Activated CD4-positive, alpha-beta memory T cell treated with anti-CD3 and anti-CD28 coated beads for 36 hours (primary cell): ENCODE measurements at regions not wholly inside any gene's neighbourhood (a gene's known extent, or its start where the extent isn't known, plus 50 kb on each side); places are given as distances from the start of the nearest gene placed in this dataset.
A peak's percentile ranks its signal among the peaks of the same experiment; 100 is the strongest.

Experiments used
- CTCF ChIA-PET: fragments of 350-600 bp; sonication (Branson Sonifier 250); formaldehyde crosslinking; loops from one replicate; lab custom pipeline; 2021; ENCODE audit warnings: antibody characterized with exemption, inconsistent platforms; lab: Charles Lee
- POLR2A ChIA-PET: fragments of 350-600 bp; sonication (Branson Sonifier 250); formaldehyde crosslinking; loops from one replicate; lab custom pipeline; 2021; ENCODE audit warnings: antibody characterized with exemption; lab: Charles Lee
- DNase-seq: peaks from one replicate; pipeline ENCODE4 v3.0.0-alpha.2; 2020
- H3K27ac Mint-ChIP-seq: one replicate; pipeline ENCODE4 v1.8.0; 2021; ENCODE audit warnings: mixed read lengths
- H3K27me3 Mint-ChIP-seq: one replicate; pipeline ENCODE4 v1.8.0; 2021; ENCODE audit warnings: mixed read lengths
- H3K36me3 Mint-ChIP-seq: one replicate; pipeline ENCODE4 v1.8.0; 2021; ENCODE audit warnings: mixed read lengths
- H3K4me1 Mint-ChIP-seq: one replicate; pipeline ENCODE4 v1.8.0; 2021; ENCODE audit warnings: low read depth, mixed read lengths
- H3K4me3 Mint-ChIP-seq: one replicate; pipeline ENCODE4 v1.8.0; 2021; ENCODE audit warnings: mild to moderate bottlenecking, mixed read lengths
- H3K9me3 Mint-ChIP-seq: one replicate; pipeline ENCODE4 v1.8.0; 2021; ENCODE audit warnings: mixed read lengths
- intact Hi-C: fragments of 100-400 bp; cut with micrococcal nuclease; formaldehyde crosslinking; loops from one replicate; pipeline ENCODE4 v1.15.1; 2023

DNA sequence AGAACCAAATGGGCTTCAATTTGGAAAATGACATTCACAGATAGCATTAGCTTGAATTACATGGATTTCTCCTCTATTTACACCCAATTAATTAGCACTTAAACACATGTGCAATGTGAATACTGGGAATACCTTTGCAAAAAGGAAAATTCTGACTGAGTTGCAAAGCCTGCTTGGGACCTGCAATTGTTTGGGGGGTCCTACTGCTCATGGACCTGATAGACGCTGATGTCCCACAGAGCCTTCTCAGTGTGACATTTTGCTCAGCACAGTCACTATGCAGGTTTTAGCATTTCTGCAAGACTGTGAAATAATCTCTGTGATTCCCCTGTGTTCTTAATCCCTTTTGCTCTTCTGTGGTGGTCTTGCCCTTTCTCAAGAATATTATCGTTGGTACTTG lies 101.2 kb upstream of the PGRMC2 start:
- intact Hi-C loops: no loop called here
- H3K4me3 Mint-ChIP-seq: no peak overlapping the region
- no peaks in the 10 kb centered on the region for H3K27me3 Mint-ChIP-seq
- no peak overlapping the region for H3K27ac Mint-ChIP-seq
- DNase-seq: no peak
- ChIA-PET POLR2A (no interaction called here), CTCF (no interaction called here)
- H3K9me3 Mint-ChIP-seq: no peaks in the 10 kb centered on the region
- no peaks in the 10 kb centered on the region for H3K4me1 Mint-ChIP-seq
- no peaks in the 10 kb centered on the region for H3K36me3 Mint-ChIP-seq

DNA sequence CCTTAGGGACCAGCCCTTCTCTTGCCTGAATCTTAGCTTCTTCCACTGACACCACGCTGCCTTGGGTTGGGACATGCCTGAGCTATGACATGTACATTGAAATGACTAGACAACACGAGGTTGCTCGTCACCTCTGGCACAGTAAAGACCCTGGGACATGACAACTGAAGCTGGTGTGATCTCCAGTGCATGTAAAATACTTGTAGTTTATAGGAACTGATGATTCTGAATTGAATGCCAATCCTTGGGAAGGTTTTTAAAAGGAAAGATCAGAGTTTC lies 100.7 kb upstream of the PGRMC2 start:
- CTCF ChIA-PET: no interaction called here
- no peaks in the 10 kb centered on the region for H3K27me3 Mint-ChIP-seq

DNA sequence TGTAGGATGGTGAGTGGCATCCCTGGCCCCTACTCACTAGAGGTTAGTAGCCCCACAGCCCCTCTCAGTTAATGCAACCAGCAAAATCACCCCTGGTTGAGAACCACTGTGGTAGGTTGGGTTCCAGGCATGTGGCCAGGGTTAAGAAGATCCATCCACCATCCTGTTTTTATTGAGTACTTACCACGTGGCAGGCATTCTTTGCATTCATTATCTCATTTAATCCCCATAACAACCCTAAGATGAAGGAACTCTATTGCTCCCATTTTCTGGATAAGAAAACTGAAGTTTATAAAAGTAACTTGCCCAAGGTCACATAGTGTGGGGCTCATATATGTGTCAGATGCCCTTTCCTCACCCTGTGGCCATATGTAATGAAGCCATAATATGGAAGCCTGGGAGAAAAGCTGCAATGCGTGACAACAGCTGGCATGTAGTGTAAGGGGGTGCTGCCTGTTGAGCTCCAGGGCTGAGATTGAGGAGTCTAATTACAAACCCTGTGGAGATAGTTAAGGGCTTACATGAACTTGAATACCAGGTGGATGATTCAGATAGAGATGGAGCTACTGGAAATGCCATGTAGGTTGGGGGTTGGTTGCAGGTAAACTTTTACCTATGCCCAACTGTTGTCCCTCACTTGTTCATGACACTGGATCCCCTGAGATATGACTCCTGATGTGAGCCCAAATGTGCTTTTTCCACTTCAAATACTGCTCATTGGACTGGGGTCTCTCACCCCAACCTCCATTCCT lies 100.2 kb upstream of the PGRMC2 start:
- Mint-ChIP-seq H3K27ac (no peak overlapping the region), H3K27me3 (no peaks in the 10 kb centered on the region), H3K36me3 (no peaks in the 10 kb centered on the region), H3K4me3 (no peak overlapping the region), H3K4me1 (no peaks in the 10 kb centered on the region), H3K9me3 (no peaks in the 10 kb centered on the region)
- no peak for DNase-seq
- ChIA-PET CTCF (no interaction called here), POLR2A (no interaction called here)
- intact Hi-C loops: no loop called here

More for the DNA sequence above, 100.7 kb upstream of the PGRMC2 start:
- H3K4me3 Mint-ChIP-seq: no peak overlapping the region
- no peaks in the 10 kb centered on the region for H3K9me3 Mint-ChIP-seq
- POLR2A ChIA-PET: no interaction called here
- H3K4me1 Mint-ChIP-seq: no peaks in the 10 kb centered on the region
- no peaks in the 10 kb centered on the region for H3K36me3 Mint-ChIP-seq
- H3K27ac Mint-ChIP-seq: no peak overlapping the region
- intact Hi-C loops: no loop called here
- no peak for DNase-seq

DNA sequence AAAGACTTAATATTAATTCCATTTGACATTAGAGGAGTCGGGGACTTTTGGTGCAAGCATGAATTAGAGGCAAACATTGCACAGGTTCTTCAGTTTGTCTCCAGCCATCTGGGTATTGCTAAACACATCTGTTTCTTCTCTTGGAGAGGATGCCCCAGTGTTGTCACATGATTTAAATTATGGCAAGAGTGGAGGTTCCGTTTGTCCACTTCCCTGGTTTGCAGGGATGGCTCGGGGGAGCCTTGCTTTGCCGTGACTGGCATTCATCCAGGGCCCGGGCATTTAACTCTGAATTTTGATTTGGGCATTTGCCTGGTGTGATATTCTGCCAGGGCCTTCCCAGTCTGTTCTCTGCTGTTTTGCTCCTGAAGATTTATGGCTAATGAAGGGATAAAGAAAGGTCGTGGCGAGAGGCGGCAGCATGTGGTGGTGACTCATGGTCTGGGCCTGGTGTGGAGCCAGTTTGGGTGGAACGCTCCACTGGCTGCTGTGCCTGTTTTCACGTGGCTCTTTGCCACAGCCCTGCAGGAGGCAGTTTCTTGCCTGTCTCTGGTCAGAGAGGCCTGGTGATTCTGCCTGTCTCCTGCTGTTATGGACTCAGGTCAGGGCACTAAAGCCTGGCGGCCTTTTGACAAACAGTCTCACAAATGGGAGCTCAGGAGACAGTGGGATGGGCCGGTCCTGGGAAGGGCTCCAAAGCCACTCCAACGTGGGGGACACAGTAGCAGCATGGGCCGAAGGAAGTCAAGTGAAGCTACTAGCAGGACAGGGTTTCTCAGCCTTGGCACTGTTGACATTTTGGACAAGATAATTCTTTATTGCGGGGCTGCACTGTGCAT lies 99.4 kb upstream of the PGRMC2 start:
- H3K4me1 Mint-ChIP-seq: no peaks in the 10 kb centered on the region
- no peak overlapping the region for H3K27ac Mint-ChIP-seq
- intact Hi-C loops: no loop called here
- H3K4me3 Mint-ChIP-seq: no peak overlapping the region
- H3K36me3 Mint-ChIP-seq: no peaks in the 10 kb centered on the region
- ChIA-PET CTCF (no interaction called here), POLR2A (no interaction called here)
- H3K27me3 Mint-ChIP-seq: no peaks in the 10 kb centered on the region
- DNase-seq: no peak
- H3K9me3 Mint-ChIP-seq: no peaks in the 10 kb centered on the region

DNA sequence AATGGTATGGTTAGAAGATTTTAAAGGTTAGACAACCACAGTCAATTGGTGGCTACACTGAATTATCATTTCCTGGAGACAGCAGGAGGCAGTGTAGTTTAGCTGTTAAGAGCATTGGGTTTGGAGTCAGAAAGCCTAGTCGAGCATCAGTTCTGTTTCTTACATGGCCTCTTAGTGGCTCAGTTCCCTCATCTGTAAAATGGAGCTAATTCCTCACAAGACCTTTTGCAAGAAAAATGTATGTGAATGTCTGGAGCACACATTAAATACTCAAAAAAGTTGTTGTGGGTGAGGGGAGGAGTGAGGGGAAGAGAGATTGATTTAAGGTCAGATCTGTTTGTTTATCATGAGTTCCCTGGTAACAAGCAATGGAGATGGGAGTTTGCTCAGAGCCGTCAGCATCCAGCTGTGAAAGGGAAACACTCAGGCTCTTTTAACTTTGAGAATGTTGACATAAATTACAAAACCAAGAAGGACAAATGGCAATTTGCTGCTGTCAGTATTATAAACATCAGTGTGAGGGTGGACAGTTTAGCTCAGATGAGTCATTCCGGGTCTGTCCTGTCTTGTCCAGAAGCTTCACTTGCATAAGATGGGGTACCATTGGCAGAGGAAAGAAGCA lies 98.2 kb upstream of the PGRMC2 start:
- POLR2A ChIA-PET: no interaction called here
- intact Hi-C loops: no loop called here
- no peaks in the 10 kb centered on the region for H3K4me1 Mint-ChIP-seq

DNA sequence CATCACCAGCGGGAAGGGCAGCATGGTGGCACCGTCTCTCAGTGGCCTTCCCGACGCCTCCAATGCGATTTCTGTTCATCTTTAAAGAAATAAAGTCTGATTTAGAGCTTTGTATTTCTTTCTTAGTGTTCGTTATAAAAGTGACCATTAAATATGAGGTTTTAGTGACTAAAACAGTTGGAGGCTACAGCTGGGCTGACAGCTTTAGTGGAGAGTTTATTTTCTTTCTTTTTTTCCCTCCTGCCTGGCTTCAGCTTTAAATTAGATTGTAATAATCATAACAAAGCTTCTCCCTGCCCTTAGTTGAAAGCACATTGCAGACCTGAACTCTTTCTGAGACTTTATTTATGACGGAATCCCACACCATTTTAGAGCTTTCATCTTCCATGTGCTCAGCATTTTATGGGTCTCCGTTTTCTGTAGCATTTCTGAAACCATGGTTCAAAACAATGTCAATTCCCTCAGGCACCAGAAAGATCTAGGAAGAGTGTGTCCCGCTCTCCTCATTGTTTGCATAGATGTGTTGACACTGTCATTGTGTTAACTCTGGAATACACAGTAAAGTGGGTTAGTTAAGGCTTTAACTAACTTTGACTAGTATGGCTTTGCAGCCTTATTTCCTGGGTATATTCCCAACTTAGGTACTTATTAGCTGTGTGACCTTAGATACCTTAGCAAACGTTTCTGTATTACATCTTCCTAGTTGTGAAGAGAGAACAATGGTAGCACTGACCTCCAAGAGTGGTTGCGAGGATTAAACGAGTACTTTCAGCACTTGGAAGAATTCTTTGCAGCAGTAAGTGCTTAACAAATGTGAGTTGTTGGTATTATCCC lies 97.4 kb upstream of the PGRMC2 start:
- no peaks in the 10 kb centered on the region for H3K9me3 Mint-ChIP-seq
- no peak overlapping the region for H3K4me3 Mint-ChIP-seq
- DNase-seq: no peak
- H3K27me3 Mint-ChIP-seq: no peaks in the 10 kb centered on the region
- POLR2A ChIA-PET: no interaction called here
- intact Hi-C loops: no loop called here
- H3K27ac Mint-ChIP-seq: no peak overlapping the region
- no peaks in the 10 kb centered on the region for H3K4me1 Mint-ChIP-seq
- no peaks in the 10 kb centered on the region for H3K36me3 Mint-ChIP-seq
- CTCF ChIA-PET: no interaction called here

More for the DNA sequence above, 98.2 kb upstream of the PGRMC2 start:
- Mint-ChIP-seq H3K27me3 (no peaks in the 10 kb centered on the region), H3K27ac (no peak overlapping the region), H3K4me3 (no peak overlapping the region), H3K9me3 (no peaks in the 10 kb centered on the region), H3K36me3 (no peaks in the 10 kb centered on the region)
- no peak for DNase-seq
- CTCF ChIA-PET: no interaction called here

DNA sequence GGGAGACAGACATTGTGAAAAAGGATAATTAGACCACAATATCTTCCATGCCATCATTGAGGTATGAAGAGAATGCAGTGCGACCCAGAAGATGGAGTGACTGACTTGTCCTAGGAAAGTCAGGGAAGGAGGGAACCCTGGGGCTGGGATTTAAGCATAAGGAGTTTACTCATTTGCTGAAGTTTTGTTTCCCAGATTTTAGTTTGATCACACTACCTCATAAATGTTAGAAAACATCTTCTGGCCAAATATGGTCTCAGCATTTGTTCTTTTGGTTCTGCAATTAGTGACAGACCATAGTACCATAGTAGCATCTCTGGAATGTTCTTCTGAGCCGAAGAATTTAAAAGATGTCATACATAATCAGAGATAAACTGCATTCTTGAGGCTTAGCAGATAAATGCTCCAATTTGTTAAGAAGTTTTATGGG lies 96.5 kb upstream of the PGRMC2 start:
- Mint-ChIP-seq H3K9me3 (no peaks in the 10 kb centered on the region), H3K4me1 (no peaks in the 10 kb centered on the region), H3K27ac (no peak overlapping the region), H3K36me3 (no peaks in the 10 kb centered on the region), H3K27me3 (no peaks in the 10 kb centered on the region), H3K4me3 (no peak overlapping the region)
- DNase-seq: no peak
- intact Hi-C loops: no loop called here
- ChIA-PET POLR2A (no interaction called here), CTCF (no interaction called here)

DNA sequence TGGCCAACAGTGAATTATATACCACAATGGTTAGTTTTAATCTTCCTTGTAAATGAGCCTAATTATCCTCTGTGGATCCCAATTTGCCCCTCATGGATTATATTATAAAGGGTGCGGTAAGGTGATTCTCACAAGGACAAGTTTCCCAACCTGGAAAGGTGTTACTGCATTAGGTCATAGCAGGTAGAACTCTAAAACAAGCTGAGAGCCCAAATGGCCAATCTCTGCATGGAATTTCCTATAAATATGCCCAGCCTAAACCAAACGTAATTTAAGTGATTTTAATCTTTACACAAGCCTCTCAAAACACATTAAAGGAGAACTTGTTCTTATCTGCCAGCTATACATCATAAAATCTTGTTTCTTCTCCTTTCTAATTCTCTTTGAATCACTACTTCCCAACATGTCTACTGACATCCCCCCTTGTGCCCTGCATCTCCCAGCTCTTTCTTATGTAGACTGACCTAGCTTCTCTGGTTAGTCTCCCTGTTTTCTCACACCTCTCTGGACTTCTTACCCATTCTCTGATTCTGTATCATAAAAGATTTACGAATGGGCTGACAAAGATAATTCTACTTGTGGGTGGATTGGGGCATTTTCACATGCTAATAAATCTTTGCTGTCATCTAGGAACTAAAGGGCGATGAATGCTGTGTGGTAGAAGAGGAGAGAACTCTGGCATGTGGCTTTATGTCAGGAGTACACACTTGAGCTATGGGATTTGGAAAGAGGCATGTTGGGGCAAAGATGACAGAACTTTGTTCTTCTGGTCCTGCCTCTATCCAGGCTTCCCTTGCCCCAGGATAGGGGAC lies 94.3 kb upstream of the PGRMC2 start:
- Mint-ChIP-seq H3K4me3 (no peak overlapping the region), H3K27ac (no peak overlapping the region), H3K27me3 (no peaks in the 10 kb centered on the region), H3K9me3 (peaks cover 7% of the 10 kb centered on the region), H3K4me1 (no peaks in the 10 kb centered on the region), H3K36me3 (peaks cover 4% of the 10 kb centered on the region)
- CTCF ChIA-PET: interaction anchor here (0.6 to 1.5 kb wide), 2 partner anchors 72 to 665 kb away, joined by 3 to 4 read pairs; no protein-coding TSS in a partner anchor
- DNase-seq: no peak
- intact Hi-C loops: no loop called here
- POLR2A ChIA-PET: no interaction called here

DNA sequence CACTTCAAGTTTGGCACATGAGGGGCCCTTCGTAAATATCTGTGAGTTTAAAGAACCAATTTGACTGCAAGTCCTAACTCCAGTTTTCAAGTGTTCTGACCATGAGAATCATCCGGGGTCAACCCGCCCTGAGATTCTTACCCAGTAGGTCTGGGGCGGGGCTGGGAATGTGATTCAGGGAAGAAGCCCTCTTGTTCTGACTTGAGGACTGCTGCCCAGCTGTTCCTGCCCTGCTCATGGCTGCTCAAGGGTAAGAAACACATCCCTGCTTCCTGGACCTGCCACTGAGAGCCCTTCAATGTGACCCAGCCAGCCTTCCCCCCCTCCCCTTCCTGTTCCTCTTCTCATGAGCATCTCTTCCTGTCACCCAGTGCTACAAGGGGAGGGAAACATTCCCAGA lies 92.7 kb upstream of the PGRMC2 start:
- no peak overlapping the region for H3K27ac Mint-ChIP-seq
- peaks cover 17% of the 10 kb centered on the region for H3K9me3 Mint-ChIP-seq
- no peaks in the 10 kb centered on the region for H3K27me3 Mint-ChIP-seq
- DNase-seq: no peak
- peaks cover 7% of the 10 kb centered on the region for H3K36me3 Mint-ChIP-seq
- ChIA-PET POLR2A (no interaction called here), CTCF (interaction anchor here (1.0 kb wide), 1 partner anchor 189 kb away, joined by 3 read pairs; no protein-coding TSS in a partner anchor)
- no peaks in the 10 kb centered on the region for H3K4me1 Mint-ChIP-seq
- H3K4me3 Mint-ChIP-seq: no peak overlapping the region
- intact Hi-C loops: no loop called here

DNA sequence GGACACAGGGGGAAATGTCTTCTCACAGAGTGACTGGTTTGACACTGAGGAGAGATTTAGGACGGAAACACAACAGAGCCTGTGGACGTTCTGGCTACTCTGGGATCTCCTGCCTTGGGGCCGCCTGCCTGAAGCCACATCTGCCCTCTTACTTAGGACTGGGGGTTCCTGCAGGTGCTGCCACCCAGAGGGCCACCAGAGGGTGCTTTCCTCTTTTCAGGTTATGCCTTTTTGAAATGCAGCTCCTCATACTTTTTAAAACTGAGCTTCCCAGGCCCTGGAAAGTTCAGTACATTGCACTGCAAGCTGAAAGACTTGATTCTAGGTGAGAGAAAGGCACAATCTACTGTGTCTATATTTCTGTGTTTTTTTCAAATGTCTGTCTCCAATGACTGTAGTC lies 92.2 kb upstream of the PGRMC2 start:
- intact Hi-C loops: no loop called here
- no peak overlapping the region for H3K4me3 Mint-ChIP-seq
- ChIA-PET CTCF (interaction anchor here (1.0 kb wide), 1 partner anchor 188 kb away, joined by 3 read pairs; no protein-coding TSS in a partner anchor), POLR2A (no interaction called here)
- H3K36me3 Mint-ChIP-seq: peaks cover 7% of the 10 kb centered on the region
- no peak overlapping the region for H3K27ac Mint-ChIP-seq
- peak; percentile 25 for DNase-seq
- peaks cover 17% of the 10 kb centered on the region for H3K9me3 Mint-ChIP-seq
- H3K4me1 Mint-ChIP-seq: no peaks in the 10 kb centered on the region
- H3K27me3 Mint-ChIP-seq: no peaks in the 10 kb centered on the region

DNA sequence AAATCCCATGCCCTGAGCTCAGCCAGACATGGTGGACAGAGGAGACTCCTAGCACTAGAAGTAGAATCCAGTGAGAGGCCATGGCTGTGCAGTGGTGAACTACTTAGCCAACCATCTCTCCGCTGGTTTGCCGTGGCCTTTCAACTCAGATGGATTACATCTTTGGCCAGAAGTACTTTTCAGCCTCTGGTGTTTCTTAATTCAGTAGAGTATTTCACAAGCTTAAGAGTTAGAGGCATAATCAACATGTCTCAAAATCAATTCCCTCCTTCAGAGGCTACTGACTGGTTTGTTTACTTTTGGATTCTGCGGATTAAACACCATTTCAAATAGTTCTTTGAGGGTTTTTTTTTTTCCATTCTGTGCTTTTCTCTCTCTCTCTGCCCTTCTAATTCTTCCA lies 91.1 kb upstream of the PGRMC2 start:
- no peak overlapping the region for H3K4me3 Mint-ChIP-seq
- H3K9me3 Mint-ChIP-seq: peaks cover 17% of the 10 kb centered on the region
- H3K36me3 Mint-ChIP-seq: peaks cover 7% of the 10 kb centered on the region
- no peaks in the 10 kb centered on the region for H3K27me3 Mint-ChIP-seq
- H3K27ac Mint-ChIP-seq: no peak overlapping the region
- intact Hi-C loops: no loop called here
- H3K4me1 Mint-ChIP-seq: no peaks in the 10 kb centered on the region
- ChIA-PET POLR2A (no interaction called here), CTCF (interaction anchor here (0.5 kb wide), 1 partner anchor 188 kb away, joined by 3 read pairs; no protein-coding TSS in a partner anchor)
- DNase-seq: no peak
